HCT116 (cell line): ENCODE measurements at regions not wholly inside any gene's neighbourhood (a gene's known extent, or its start where the extent isn't known, plus 50 kb on each side); places are given as distances from the start of the nearest gene placed in this dataset.
"Not testable (repeated sequence)": the region's sequence is repeated elsewhere in the genome, so short reads cannot be mapped to it uniquely, and the experiment has no call there.

ENCODE experiments used
- ATAC-seq: fragments of 200-7000 bp; cut with Tn5 transposase; 2 replicates; pipeline ENCODE4 v1.9.1; 2020; ENCODE audit warnings: mild to moderate bottlenecking, moderate library complexity
- BruUV-seq: library from RNA; stranded (reverse); fragments of 400-500 nt; replicated peaks from 2 replicates; lab custom pipeline; 2021; lab: Mats Ljungman, UMichigan
- CTCF ChIA-PET: fragments of 300-600 bp; sonication (Branson Sonifier 250); formaldehyde crosslinking; loops from one replicate; lab custom pipeline; 2021; ENCODE audit warnings: antibody characterized with exemption; lab: Charles Lee
- POLR2A ChIA-PET: fragments of 300-600, 350-600 bp; sonication (Branson Sonifier 250); formaldehyde crosslinking; loops from one replicate; lab custom pipeline; 2021; ENCODE audit warnings: antibody characterized with exemption; lab: Charles Lee
- RAD21 ChIA-PET, 2 experiments: fragments of 300-600 bp; sonication (Branson Sonifier 250); formaldehyde crosslinking; loops; one replicate each; lab custom pipeline; 2023; ENCODE audit warnings: low total read pairs in 2 of 2; ENCODE audit not compliant: uncharacterized antibody in 2 of 2, unreplicated experiment in 2 of 2, low non-redundant PET in 1 of 2; lab: Charles Lee
- DNase-seq: peaks from one replicate; pipeline ENCODE4 v3.0.0-alpha.2; 2010; ENCODE audit warnings: low read depth, low spot score
- H2AFZ ChIP-seq: fragments of 200-600 bp; shearing (Covaris generic), sonication (generic); 2 replicates; pipeline ENCODE4 v1.6.1; 2017; ENCODE audit warnings: low read depth, mixed run types, mixed read lengths, antibody characterized with exemption, low read length; ENCODE audit not compliant: poor library complexity, severe bottlenecking
- H3K27ac ChIP-seq: 2 replicates; pipeline ENCODE4 v1.5.1; 2012; ENCODE audit warnings: low read depth, low read length
- H3K27me3 ChIP-seq: fragments of 200-600 bp; sonication (generic); 2 replicates; pipeline ENCODE4 v1.6.1; 2016; ENCODE audit warnings: mixed run types, low read length, mixed read lengths; ENCODE audit not compliant: insufficient read depth
- H3K36me3 ChIP-seq, 2 experiments: fragments of 200-500 bp in 1 of 2; fragments of 200-600 bp in 1 of 2; sonication (Bioruptor generic) in 1 of 2; sonication (generic) in 1 of 2; 2 replicates each; pipeline versions ENCODE4 v1.5.1 to v1.6.1; 2014 to 2016; ENCODE audit warnings: low read length in 2 of 2, inconsistent platforms in 1 of 2, mixed read lengths in 1 of 2, mixed run types in 1 of 2; ENCODE audit not compliant: insufficient read depth in 2 of 2, control insufficient read depth in 1 of 2
- H3K4me1 ChIP-seq, 2 experiments: fragments of 200-600 bp in 1 of 2; sonication (generic) in 1 of 2; 2 replicates each; pipeline versions ENCODE4 v1.5.1 to v1.6.1; 2012 to 2017; ENCODE audit warnings: low read length in 2 of 2, inconsistent platforms in 1 of 2, mild to moderate bottlenecking in 1 of 2, mixed read lengths in 1 of 2, mixed run types in 1 of 2, moderate library complexity in 1 of 2; ENCODE audit not compliant: insufficient read depth in 2 of 2, control insufficient read depth in 1 of 2
- H3K4me2 ChIP-seq: fragments of 200-600 bp; sonication (generic); 2 replicates; pipeline ENCODE4 v1.6.1; 2017; ENCODE audit warnings: mixed run types, low read length, mixed read lengths
- H3K4me3 ChIP-seq, 2 experiments: fragments of 200-600 bp in 1 of 2; sonication (generic) in 1 of 2; replicated peaks in 1 of 2; 2 replicates each; pipeline ENCODE4 v1.5.1; 2011 to 2016; ENCODE audit warnings: low read length in 2 of 2, control low read depth in 1 of 2, low read depth in 1 of 2, mild to moderate bottlenecking in 1 of 2, mixed read lengths in 1 of 2, mixed run types in 1 of 2
- H3K79me2 ChIP-seq: fragments of 200-600 bp; sonication (generic); 2 replicates; pipeline ENCODE4 v1.6.1; 2017; ENCODE audit warnings: mild to moderate bottlenecking, mixed run types, low read length, moderate library complexity, mixed read lengths; ENCODE audit not compliant: insufficient read depth
- H3K9ac ChIP-seq: fragments of 200-600 bp; sonication (generic); 2 replicates; pipeline ENCODE4 v1.6.1; 2016; ENCODE audit warnings: low read length, mixed read lengths
- H3K9me2 ChIP-seq: fragments of 200-600 bp; sonication (generic), shearing (Covaris generic); 2 replicates; pipeline ENCODE4 v1.6.1; 2017; ENCODE audit warnings: mixed run types, mild to moderate bottlenecking, moderate library complexity; ENCODE audit not compliant: insufficient read depth
- H3K9me3 ChIP-seq, 2 experiments: fragments of 200-500 bp in 1 of 2; fragments of 200-600 bp in 1 of 2; sonication (Bioruptor generic) in 1 of 2; sonication (generic) in 1 of 2; 2 replicates each; pipeline ENCODE4 v1.6.1; 2014 to 2017; ENCODE audit warnings: low read length in 2 of 2, mixed read lengths in 2 of 2, inconsistent platforms in 1 of 2, low read depth in 1 of 2, mild to moderate bottlenecking in 1 of 2, mixed run types in 1 of 2, moderate library complexity in 1 of 2; ENCODE audit not compliant: control insufficient read depth in 1 of 2, insufficient read depth in 1 of 2
- H4K20me1 ChIP-seq: fragments of 200-600 bp; sonication (generic), shearing (Covaris generic); 2 replicates; pipeline ENCODE4 v1.6.1; 2017; ENCODE audit warnings: mixed run types, mild to moderate bottlenecking, moderate library complexity; ENCODE audit not compliant: insufficient read depth
- CEBPB ChIP-seq: IDR thresholded peaks from 2 replicates; pipeline ENCODE4 v1.6.1; 2012; ENCODE audit warnings: low read depth
- EGR1 ChIP-seq: IDR thresholded peaks from 2 replicates; pipeline ENCODE4 v1.6.1; 2012; ENCODE audit warnings: low read depth
- EZH2 ChIP-seq: fragments of 200-600 bp; sonication (generic); IDR thresholded peaks from 2 replicates; pipeline ENCODE4 v1.6.1; 2017; ENCODE audit warnings: antibody characterized with exemption, mixed run types
- POLR2AphosphoS5 ChIP-seq: IDR thresholded peaks from 2 replicates; pipeline ENCODE4 v1.6.1; 2011; ENCODE audit warnings: mild to moderate bottlenecking, low read depth, low read length, moderate library complexity
- RAD21 ChIP-seq: IDR thresholded peaks from 2 replicates; pipeline ENCODE4 v1.6.1; 2012; ENCODE audit warnings: low read depth, mild to moderate bottlenecking
- REST ChIP-seq: IDR thresholded peaks from 2 replicates; pipeline ENCODE4 v1.6.1; 2012; ENCODE audit warnings: low read depth
- SP1 ChIP-seq: IDR thresholded peaks from 2 replicates; pipeline ENCODE4 v1.6.1; 2012; ENCODE audit warnings: low read depth
- ZFX ChIP-seq: fragments of 450-650 bp; IDR thresholded peaks from 2 replicates; pipeline ENCODE4 v1.6.1; 2017
- intact Hi-C: fragments of 100-400 bp; cut with micrococcal nuclease; formaldehyde crosslinking; loops from 2 replicates; pipeline ENCODE4 v1.10.0; 2022
- TF ChIP-seq, protein P1 (sequence below): IDR thresholded peaks from 2 replicates; pipeline ENCODE4 v1.6.1; 2011; ENCODE audit warnings: mild to moderate bottlenecking, low read length, moderate library complexity; ENCODE audit not compliant: insufficient replicate concordance; ENCODE audit errors: extremely low read depth
- TF ChIP-seq, protein P2 (sequence below): IDR thresholded peaks from 2 replicates; pipeline ENCODE4 v1.6.1; 2012

DNA sequence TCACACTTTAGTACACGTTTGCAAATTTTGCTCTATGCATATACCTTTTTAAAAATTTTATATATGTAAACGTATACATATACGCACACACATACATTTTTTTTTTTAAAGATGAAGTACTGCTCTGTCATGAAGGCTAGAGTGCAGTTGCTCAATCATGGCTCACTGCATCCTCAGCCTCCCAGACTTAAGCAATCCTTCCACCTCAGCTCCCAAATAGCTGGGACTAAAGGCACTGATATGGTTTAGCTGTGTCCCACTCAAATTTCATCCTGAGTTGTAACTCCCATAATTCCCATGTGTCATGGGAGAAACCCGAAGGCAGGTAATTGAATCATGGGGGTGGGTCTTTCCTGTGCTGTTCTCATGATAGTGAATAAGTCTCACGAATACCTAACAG, 220.8 kb upstream of the CAND1 start (continued):
- TF ChIP-seq, protein P1, sequence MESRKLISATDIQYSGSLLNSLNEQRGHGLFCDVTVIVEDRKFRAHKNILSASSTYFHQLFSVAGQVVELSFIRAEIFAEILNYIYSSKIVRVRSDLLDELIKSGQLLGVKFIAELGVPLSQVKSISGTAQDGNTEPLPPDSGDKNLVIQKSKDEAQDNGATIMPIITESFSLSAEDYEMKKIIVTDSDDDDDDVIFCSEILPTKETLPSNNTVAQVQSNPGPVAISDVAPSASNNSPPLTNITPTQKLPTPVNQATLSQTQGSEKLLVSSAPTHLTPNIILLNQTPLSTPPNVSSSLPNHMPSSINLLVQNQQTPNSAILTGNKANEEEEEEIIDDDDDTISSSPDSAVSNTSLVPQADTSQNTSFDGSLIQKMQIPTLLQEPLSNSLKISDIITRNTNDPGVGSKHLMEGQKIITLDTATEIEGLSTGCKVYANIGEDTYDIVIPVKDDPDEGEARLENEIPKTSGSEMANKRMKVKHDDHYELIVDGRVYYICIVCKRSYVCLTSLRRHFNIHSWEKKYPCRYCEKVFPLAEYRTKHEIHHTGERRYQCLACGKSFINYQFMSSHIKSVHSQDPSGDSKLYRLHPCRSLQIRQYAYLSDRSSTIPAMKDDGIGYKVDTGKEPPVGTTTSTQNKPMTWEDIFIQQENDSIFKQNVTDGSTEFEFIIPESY, result no peak
- TF ChIP-seq RAD21, result no peak
- no peak for TF ChIP-seq SP1
- no peak for TF ChIP-seq POLR2AphosphoS5
- no peak for TF ChIP-seq EZH2
- TF ChIP-seq CEBPB, result no peak

DNA sequence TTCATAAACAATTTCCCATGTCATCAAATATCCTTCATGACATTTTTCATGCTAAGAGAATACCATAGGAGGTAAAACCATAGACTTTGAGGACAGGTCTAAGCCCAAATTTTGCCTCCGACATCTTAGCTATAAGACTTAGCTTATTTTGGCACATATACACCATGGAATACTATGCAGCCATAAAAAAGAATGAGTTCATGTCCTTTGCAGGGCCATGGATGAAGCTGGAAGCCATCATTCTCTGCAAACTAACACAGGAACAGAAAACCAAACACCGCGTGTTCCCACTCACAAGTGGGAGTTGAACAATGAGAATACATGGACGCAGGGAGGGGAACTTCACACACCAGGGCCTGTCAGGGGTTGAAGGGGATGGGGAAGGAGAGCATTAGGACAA, 220.0 kb upstream of the CAND1 start:
- BruUV-seq, DNase-seq, POLR2A ChIA-PET, RAD21 ChIA-PET, H3K9me2 ChIP-seq, H3K4me1 ChIP-seq, CTCF ChIA-PET, H3K36me3 ChIP-seq, H3K4me2 ChIP-seq, intact Hi-C loops, H3K9ac ChIP-seq, H3K27ac ChIP-seq, H3K79me2 ChIP-seq, H3K9me3 ChIP-seq, ATAC-seq, H4K20me1 ChIP-seq, H2AFZ ChIP-seq, H3K4me3 ChIP-seq: not testable (repeated sequence)
- H3K27me3 ChIP-seq, result peaks cover 61% of the 10 kb centered on the region

GRCh38 chr12:67052981-67053380, 216.2 kb upstream of the CAND1 start:
- ChIA-PET CTCF (no interaction called here), RAD21 (no interaction called here)
- H3K9me3 ChIP-seq, result no peaks in the 10 kb centered on the region
- no peak overlapping the region for H3K4me2 ChIP-seq
- H3K4me3 ChIP-seq, result no peak overlapping the region
- H2AFZ ChIP-seq, result no peak overlapping the region
- intact Hi-C loops, result no loop called here
- ATAC-seq (no peak), DNase-seq (no peak)
- H3K9me2 ChIP-seq, result no peaks in the 10 kb centered on the region
- no peaks in the 10 kb centered on the region for H3K4me1 ChIP-seq
- peaks cover 56% of the 10 kb centered on the region for H3K27me3 ChIP-seq
- H3K79me2 ChIP-seq, result no peaks in the 10 kb centered on the region
- H3K27ac ChIP-seq, result no peak overlapping the region
- no TSS peak for BruUV-seq
- no peaks in the 10 kb centered on the region for H4K20me1 ChIP-seq
- no peak overlapping the region for H3K9ac ChIP-seq
- TF ChIP-seq, protein P2, sequence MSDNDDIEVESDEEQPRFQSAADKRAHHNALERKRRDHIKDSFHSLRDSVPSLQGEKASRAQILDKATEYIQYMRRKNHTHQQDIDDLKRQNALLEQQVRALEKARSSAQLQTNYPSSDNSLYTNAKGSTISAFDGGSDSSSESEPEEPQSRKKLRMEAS, result no peak
- TF ChIP-seq CEBPB (no peak), REST (no peak), POLR2AphosphoS5 (no peak), EGR1 (no peak), ZFX (no peak)
- TF ChIP-seq, protein P1, result no peak
- TF ChIP-seq, all 23 proteins: peak for 0
- POLR2A ChIA-PET, result no interaction called here
- no peaks in the 10 kb centered on the region for H3K36me3 ChIP-seq
